Stimulated activated memory B cell treated with anti-CD40 and anti-IgM and Interleukin-4, amounts not matched to agents 10 μg/mL and 1 μg/mL and 100 μg/mL, for 72 hours (primary cell): ENCODE measurements at regions not wholly inside any gene's neighbourhood (a gene's known extent, or its start where the extent isn't known, plus 50 kb on each side); places are given as distances from the start of the nearest gene placed in this dataset.

Source experiments
- ATAC-seq: fragments of 150-1000 bp; cut with Tn5 transposase; 2 replicates; pipeline ENCODE4 v1.10.0; 2021
- H3K27ac Mint-ChIP-seq: one replicate; pipeline ENCODE4 v1.8.0; 2022; ENCODE audit warnings: mild to moderate bottlenecking, mixed read lengths
- H3K27me3 Mint-ChIP-seq: one replicate; pipeline ENCODE4 v1.8.0; 2022; ENCODE audit warnings: mixed read lengths
- H3K36me3 Mint-ChIP-seq: one replicate; pipeline ENCODE4 v1.8.0; 2022; ENCODE audit warnings: mixed read lengths
- H3K4me1 Mint-ChIP-seq: one replicate; pipeline ENCODE4 v1.8.0; 2022; ENCODE audit warnings: mixed read lengths
- H3K4me3 Mint-ChIP-seq: one replicate; pipeline ENCODE4 v1.8.0; 2022; ENCODE audit warnings: mild to moderate bottlenecking, moderate library complexity, mixed read lengths
- H3K9me3 Mint-ChIP-seq: one replicate; pipeline ENCODE4 v1.8.0; 2022; ENCODE audit warnings: mixed read lengths

DNA sequence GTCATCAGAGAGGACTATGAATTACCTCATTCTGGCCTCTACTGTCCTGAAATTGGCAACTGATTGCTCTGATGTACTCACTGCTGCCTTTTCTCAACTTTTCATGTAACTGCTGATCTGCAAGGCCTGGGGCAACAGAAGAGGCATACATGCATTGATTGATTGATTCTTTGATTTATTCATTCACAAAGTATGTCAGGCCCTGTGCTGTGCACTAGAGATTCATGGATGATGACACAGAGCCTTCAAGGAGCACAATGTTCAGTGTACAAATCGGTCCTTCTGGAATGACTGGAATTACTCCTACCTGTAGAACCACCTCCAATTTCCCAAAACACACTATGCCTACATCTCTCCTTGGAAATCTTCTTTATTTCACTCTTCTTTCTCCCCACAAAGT is 111.3 kb downstream of the LRATD1 start:
- H3K36me3 Mint-ChIP-seq: no peaks in the 10 kb centered on the region
- H3K4me1 Mint-ChIP-seq: no peaks in the 10 kb centered on the region
- no peak overlapping the region for H3K27ac Mint-ChIP-seq
- peaks cover 3% of the 10 kb centered on the region for H3K9me3 Mint-ChIP-seq
- no peak for ATAC-seq
- no peak overlapping the region for H3K4me3 Mint-ChIP-seq
- no peaks in the 10 kb centered on the region for H3K27me3 Mint-ChIP-seq

DNA sequence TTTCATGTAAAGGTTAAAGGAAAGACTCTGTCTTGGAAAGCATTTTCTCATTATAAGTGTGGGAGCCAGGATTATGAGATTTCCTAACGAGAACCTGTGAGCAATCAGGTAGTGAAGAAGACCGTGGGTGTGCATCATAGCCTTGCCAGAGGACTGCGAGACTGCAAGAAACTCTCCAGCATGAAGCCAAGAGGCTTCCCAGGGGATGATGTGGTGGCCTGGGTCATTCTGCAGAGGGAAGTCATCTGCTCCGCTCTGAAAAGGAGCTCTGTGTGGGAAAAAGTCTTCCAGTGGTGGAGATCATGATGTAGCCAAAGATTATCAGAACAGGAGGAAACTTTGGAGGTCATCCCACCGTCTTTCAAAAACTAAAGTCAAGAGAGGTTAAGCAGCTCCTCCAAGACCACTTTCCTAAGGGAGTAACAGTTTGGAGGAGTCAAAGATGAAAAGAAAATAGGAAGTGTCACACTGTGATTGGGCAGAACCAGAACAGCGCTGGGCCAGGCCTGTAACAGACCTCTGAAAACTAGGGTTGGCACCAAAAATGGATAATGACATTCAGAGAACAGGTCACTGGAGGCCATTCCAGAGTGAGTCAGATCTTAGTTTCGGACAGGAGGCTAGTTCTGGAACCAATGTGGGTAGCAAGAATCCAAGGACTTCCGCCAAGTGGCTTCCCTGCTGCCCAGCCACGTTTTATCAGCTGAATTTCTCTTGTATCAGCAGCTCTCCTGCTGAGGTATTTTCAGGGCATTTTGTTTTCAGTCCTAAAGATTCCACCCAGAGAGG is 113.0 kb downstream of the LRATD1 start:
- H3K4me1 Mint-ChIP-seq: no peaks in the 10 kb centered on the region
- ATAC-seq: no peak
- H3K27me3 Mint-ChIP-seq: no peaks in the 10 kb centered on the region
- no peak overlapping the region for H3K27ac Mint-ChIP-seq
- H3K4me3 Mint-ChIP-seq: no peak overlapping the region
- H3K9me3 Mint-ChIP-seq: no peaks in the 10 kb centered on the region
- no peaks in the 10 kb centered on the region for H3K36me3 Mint-ChIP-seq

DNA sequence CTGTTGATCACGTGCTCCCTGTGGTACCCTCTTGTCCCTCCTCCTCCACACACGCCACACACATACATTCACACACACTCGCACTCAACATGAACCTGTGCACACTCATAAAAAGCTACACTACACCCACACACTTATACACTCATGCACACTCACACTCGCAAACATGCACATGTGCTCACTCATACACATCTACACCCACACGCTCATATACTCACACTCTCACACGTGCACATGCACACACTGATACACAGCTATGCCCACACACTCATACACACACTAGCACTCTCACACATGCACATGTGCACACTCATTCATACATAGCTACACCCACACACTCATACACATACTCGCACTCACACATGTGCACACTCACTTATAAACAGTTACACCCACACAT is 113.6 kb downstream of the LRATD1 start:
- no peak for ATAC-seq
- Mint-ChIP-seq H3K4me3 (no peak overlapping the region), H3K36me3 (no peaks in the 10 kb centered on the region), H3K4me1 (no peaks in the 10 kb centered on the region), H3K9me3 (no peaks in the 10 kb centered on the region), H3K27me3 (no peaks in the 10 kb centered on the region), H3K27ac (no peak overlapping the region)

DNA sequence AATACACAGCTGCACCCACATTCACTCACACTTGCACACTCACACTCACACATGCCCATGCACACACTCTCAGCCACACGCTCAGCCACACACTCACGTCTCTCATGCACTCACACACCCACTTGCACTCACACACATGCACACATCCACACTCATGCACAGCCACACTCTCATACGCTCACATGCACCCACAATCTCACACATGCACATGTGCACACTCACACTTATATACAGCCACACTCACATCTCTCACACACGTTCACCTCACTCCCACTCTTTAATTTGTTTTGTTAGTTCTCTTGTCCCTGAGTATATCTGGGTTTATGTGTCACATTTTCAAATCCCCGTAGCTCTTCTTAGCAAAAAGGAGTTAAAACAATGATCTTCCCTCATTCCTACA is 114.9 kb downstream of the LRATD1 start:
- H3K4me1 Mint-ChIP-seq: no peaks in the 10 kb centered on the region
- no peak for ATAC-seq

DNA sequence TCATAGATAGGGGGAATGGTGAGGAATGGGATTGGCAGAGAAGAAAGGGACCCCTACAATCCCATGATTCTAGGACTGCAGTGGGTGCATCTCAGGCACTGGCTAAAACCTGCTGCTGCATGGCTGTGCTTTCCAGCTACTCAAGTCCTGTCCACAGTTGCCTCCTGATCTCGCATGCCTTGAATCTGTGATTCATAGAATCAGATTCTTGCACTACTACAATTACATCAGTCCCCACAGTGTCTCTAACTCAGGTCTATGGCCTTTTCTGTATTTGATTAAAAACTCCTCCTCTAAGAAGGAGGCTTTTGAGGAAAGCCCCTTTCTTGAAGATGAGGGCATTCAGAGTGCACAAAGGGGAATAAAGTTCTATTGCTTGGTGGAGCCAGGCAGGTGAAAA is 117.4 kb downstream of the LRATD1 start:
- H3K27me3 Mint-ChIP-seq: no peaks in the 10 kb centered on the region
- H3K4me3 Mint-ChIP-seq: no peak overlapping the region
- H3K27ac Mint-ChIP-seq: no peak overlapping the region
- no peaks in the 10 kb centered on the region for H3K36me3 Mint-ChIP-seq
- no peaks in the 10 kb centered on the region for H3K9me3 Mint-ChIP-seq
- ATAC-seq: no peak
- no peaks in the 10 kb centered on the region for H3K4me1 Mint-ChIP-seq

More for the DNA sequence above, 114.9 kb downstream of the LRATD1 start:
- Mint-ChIP-seq H3K4me3 (no peak overlapping the region), H3K27ac (no peak overlapping the region), H3K36me3 (no peaks in the 10 kb centered on the region), H3K9me3 (no peaks in the 10 kb centered on the region), H3K27me3 (no peaks in the 10 kb centered on the region)

DNA sequence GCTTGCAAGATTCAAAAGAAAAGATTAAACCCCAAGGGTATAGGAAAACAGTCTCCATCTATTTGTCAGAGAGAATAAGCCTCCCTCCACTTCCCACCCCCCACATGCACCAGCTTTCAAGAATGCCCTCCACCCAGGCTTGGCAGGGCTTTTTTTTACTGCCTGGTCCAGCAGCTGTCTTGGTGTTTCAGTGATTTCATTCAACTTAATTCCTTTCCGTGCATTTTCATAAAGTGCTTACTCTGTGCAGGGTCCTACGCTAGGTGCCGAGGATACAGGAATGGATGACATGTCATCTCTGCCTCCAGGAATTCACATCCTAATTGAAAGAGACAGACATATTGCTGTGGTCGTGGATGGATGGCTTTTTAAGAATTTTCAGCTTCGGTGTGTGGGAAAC is 117.9 kb downstream of the LRATD1 start:
- no peak for ATAC-seq
- no peaks in the 10 kb centered on the region for H3K4me1 Mint-ChIP-seq
- no peak overlapping the region for H3K27ac Mint-ChIP-seq
- H3K9me3 Mint-ChIP-seq: no peaks in the 10 kb centered on the region
- H3K27me3 Mint-ChIP-seq: no peaks in the 10 kb centered on the region
- H3K36me3 Mint-ChIP-seq: no peaks in the 10 kb centered on the region
- no peak overlapping the region for H3K4me3 Mint-ChIP-seq

DNA sequence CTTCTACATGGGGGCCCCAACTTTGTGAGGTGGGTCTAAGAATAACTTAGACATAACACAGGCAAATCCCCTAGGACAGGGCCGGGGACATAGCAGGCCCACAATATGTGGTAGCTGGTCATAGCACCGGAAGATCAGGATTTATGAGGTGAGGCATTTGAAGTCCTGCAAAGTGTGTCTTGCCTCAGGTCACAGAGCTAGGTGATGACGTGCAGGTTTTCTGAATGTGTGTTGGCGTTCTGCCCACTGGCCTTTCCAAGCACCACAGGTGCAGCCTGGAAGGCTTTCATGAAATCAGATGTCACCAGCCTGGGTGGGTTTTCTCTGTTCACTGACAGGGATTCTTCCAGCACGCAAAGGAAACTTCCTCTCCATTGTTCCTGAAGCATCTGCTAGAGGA is 119.1 kb downstream of the LRATD1 start:
- Mint-ChIP-seq H3K9me3 (no peaks in the 10 kb centered on the region), H3K27me3 (no peaks in the 10 kb centered on the region), H3K4me3 (no peak overlapping the region), H3K36me3 (no peaks in the 10 kb centered on the region), H3K27ac (no peak overlapping the region), H3K4me1 (no peaks in the 10 kb centered on the region)
- no peak for ATAC-seq

DNA sequence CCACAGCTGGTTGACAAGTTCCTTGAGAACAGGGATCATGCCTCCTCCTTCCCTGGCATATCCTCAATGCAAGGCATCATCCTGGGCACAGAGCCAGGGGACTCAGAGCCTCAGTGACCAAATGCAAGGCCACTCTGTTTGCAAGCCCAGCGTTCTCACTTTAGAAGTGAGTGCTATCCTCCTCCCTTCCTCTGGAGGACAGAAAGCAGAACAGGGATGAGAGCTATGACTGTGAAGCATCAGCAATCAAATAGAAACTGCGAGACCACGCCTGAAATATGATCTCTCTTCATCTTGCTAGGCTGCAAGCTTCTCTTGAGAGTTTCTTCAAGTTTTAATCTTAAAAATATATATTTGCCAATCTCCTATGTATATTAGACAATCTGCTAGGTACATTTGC is 119.8 kb downstream of the LRATD1 start:
- Mint-ChIP-seq H3K4me1 (no peaks in the 10 kb centered on the region), H3K27me3 (no peaks in the 10 kb centered on the region), H3K4me3 (no peak overlapping the region), H3K9me3 (no peaks in the 10 kb centered on the region), H3K27ac (no peak overlapping the region), H3K36me3 (no peaks in the 10 kb centered on the region)
- no peak for ATAC-seq

DNA sequence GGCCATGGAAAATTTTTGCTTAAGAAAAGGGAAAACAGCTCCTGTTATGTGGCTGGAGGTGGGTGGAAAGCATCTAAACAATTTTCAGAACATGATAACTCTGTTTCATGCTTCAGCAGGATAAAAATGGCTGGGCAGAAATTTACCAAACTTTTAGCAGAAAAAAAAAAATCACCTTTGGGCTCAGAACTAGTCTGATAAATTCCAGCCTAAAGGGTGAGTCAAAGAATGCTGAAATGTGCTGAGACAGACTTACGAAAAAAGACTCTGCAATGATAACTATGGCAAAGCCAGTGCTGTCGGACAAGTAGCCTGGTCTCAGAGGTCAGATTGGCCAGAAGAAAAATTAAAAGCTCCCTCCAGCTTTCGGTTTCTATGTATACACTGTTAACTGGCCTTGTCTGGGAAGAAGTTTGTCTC is 123.6 kb downstream of the LRATD1 start:
- ATAC-seq: no peak
- no peaks in the 10 kb centered on the region for H3K9me3 Mint-ChIP-seq
- no peak overlapping the region for H3K4me3 Mint-ChIP-seq
- H3K27ac Mint-ChIP-seq: no peak overlapping the region
- no peaks in the 10 kb centered on the region for H3K4me1 Mint-ChIP-seq
- no peaks in the 10 kb centered on the region for H3K27me3 Mint-ChIP-seq
- no peaks in the 10 kb centered on the region for H3K36me3 Mint-ChIP-seq

DNA sequence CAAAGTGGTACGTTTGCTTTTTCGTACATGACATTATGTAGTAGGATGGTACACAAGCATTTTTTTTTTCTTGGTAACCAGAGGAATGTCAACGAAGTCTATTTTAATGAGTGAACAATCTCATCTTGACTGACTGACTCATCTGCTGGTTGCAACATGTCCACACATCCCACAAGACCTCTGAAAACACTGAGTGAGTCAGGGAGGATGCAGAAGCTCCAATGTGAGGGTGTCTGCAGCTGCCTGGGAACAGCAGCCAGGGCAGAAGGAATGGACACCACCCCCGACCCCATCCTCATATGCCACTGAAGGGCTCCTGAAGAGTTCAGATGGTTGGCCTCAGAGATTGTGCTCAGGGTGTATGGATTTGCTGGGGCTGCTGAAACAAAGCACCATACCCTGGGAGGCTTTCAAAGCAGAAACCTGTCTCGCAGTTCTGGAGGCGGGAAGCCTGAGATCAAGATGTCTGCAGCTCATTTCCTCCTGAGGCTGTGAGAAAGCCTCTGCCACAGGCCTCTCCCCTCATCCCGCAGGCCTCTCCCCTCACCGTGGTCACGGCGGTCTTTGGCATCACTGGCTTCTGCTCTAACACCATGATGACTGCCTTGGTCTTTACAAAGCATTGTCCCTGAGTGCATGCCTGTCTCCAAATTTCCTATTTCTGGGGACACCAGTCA is 124.6 kb downstream of the LRATD1 start:
- H3K36me3 Mint-ChIP-seq: no peaks in the 10 kb centered on the region
- H3K27ac Mint-ChIP-seq: no peak overlapping the region
- H3K4me3 Mint-ChIP-seq: no peak overlapping the region
- no peaks in the 10 kb centered on the region for H3K27me3 Mint-ChIP-seq
- H3K9me3 Mint-ChIP-seq: no peaks in the 10 kb centered on the region
- H3K4me1 Mint-ChIP-seq: no peaks in the 10 kb centered on the region
- ATAC-seq: peak; percentile 39

DNA sequence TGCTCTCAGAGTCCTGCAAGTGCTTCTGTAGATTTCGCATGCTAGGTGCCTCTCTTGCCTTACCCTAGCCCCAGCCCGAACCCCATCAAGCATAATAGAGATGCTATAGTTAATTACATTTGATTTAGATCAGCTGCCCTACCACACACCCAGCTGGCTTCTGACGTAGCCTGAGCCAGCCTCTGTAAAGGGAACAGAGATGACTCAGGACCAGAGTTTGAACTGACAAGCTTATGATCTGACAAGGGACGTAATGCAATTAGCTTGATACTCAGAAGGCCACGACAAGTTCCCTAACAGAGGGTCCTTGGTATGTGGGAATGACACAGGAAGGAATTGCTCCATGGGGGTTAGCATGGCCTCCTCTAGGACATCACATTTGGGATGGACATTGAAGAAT is 126.6 kb downstream of the LRATD1 start:
- Mint-ChIP-seq H3K27ac (no peak overlapping the region), H3K36me3 (no peaks in the 10 kb centered on the region), H3K4me1 (no peaks in the 10 kb centered on the region), H3K9me3 (no peaks in the 10 kb centered on the region), H3K4me3 (no peak overlapping the region), H3K27me3 (no peaks in the 10 kb centered on the region)
- ATAC-seq: no peak

DNA sequence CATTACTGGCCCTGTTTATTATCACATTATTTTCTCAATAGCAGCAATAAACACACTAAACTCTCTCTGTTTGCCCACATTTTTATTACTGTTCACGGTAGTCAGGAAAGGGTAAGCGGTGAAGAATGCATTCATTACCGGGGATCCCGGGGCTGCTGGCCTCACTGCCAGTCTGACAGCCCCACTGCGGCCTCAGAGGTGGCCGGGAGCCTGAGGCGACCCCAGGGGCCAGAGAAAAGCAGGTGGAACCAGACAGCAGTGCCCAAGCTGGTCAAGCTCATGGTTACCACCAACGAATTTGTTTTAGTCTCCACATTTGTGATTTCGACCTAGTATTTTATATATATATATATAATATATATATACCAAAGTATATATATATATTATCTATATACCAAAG is 127.7 kb downstream of the LRATD1 start:
- Mint-ChIP-seq H3K27me3 (no peaks in the 10 kb centered on the region), H3K36me3 (no peaks in the 10 kb centered on the region), H3K4me1 (no peaks in the 10 kb centered on the region), H3K27ac (no peak overlapping the region), H3K4me3 (no peak overlapping the region), H3K9me3 (no peaks in the 10 kb centered on the region)
- ATAC-seq: no peak

DNA sequence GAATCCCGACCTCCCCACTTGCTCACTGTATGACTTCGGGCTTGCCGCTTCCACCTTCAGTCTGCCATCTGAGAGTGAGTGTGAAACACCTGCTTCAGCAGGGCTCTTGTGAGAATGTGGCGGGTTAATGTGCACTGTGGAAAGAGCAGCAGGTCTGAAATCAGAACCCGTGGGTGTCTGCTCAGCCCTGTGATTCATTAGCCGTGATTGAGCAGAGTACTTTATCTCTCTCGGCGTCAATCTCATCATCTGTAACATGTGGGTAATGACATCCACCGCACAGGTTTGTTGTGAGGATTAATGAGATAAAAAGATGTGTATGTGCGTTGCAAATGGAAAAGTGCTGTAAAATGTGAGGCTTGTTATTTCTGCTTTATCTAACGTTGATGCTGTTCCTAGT is 128.6 kb downstream of the LRATD1 start:
- Mint-ChIP-seq H3K4me1 (no peaks in the 10 kb centered on the region), H3K36me3 (no peaks in the 10 kb centered on the region), H3K27ac (no peak overlapping the region), H3K9me3 (no peaks in the 10 kb centered on the region), H3K4me3 (no peak overlapping the region), H3K27me3 (no peaks in the 10 kb centered on the region)
- ATAC-seq: no peak

DNA sequence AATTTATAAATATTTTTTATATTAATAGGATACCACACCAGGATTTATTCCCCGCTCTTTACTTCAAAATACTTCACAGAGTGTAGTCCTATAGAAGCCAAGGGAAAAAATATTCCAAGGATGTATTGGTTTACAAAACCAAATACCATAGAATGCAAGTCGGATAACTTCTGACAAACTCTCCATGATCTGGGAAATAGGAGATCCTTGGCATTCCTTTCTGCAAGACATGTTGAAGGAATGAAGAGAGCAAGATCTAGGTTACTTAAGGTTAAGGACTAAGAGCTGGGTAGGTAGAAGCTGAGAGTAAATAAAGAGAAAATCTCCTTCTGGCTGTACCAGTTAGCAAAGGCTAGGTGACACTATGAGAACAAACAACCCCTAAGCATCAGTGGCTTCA is 141.2 kb downstream of the LRATD1 start:
- H3K27ac Mint-ChIP-seq: no peak overlapping the region
- no peaks in the 10 kb centered on the region for H3K4me1 Mint-ChIP-seq
- ATAC-seq: no peak
- no peak overlapping the region for H3K4me3 Mint-ChIP-seq
- no peaks in the 10 kb centered on the region for H3K27me3 Mint-ChIP-seq
- H3K9me3 Mint-ChIP-seq: no peaks in the 10 kb centered on the region
- H3K36me3 Mint-ChIP-seq: no peaks in the 10 kb centered on the region

DNA sequence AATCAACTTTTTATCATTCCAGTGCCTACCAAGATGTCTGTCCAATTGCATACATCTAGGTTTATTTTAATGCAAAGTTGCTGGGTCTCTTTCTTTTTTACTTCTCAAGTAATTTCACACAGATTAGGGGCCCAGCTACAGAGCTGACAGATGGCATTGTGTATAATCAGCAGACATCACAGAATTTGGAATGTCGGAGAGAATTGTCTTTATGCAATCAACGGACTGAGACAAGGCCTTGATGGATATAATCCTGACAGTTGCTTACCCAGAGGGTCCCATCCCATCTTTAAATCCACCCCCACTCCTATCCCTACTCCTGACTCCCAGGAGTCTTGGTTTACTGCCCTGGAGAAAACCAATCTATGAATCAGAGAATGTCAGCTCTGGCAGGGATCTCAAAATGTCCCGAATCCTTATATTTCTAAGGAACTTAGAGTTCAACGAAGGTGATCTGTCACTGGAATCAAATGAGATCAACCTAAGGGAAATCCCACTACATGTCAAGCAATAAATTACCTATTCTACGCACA is 142.0 kb downstream of the LRATD1 start:
- Mint-ChIP-seq H3K36me3 (no peaks in the 10 kb centered on the region), H3K4me3 (no peak overlapping the region), H3K9me3 (no peaks in the 10 kb centered on the region), H3K27me3 (no peaks in the 10 kb centered on the region), H3K4me1 (no peaks in the 10 kb centered on the region), H3K27ac (no peak overlapping the region)
- no peak for ATAC-seq

DNA sequence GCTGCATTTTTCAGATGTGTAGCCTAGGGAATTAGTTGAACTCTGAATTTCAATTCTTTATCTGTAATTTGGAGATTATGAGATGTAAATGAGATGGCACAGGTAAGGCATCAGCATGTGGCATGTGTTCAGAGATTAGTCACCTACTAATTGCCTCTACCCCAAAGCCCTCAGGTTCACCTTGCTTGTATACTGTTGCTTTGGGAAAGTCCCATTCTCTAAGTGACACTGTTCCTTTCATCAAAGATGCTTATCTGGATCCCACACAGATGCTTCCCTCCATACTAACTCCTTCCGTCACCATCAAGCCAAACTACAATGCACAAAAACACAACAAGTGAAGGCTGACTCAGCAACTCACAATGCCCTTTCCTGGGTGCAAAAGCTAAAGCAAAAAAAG is 143.7 kb downstream of the LRATD1 start:
- Mint-ChIP-seq H3K27ac (no peak overlapping the region), H3K36me3 (no peaks in the 10 kb centered on the region), H3K9me3 (no peaks in the 10 kb centered on the region), H3K4me1 (no peaks in the 10 kb centered on the region), H3K4me3 (no peak overlapping the region), H3K27me3 (no peaks in the 10 kb centered on the region)
- no peak for ATAC-seq
